GM12864 (cell line): ENCODE measurements at regions not wholly inside any gene's neighbourhood (a gene's known extent, or its start where the extent isn't known, plus 50 kb on each side); places are given as distances from the start of the nearest gene placed in this dataset.

ENCODE experiments used
- DNase-seq: peaks from one replicate; pipeline ENCODE4 v3.0.0-alpha.2; 2011; ENCODE audit warnings: low read depth
- H3K4me3 ChIP-seq: 2 replicates; pipeline ENCODE4 v1.5.1; 2011; ENCODE audit warnings: mild to moderate bottlenecking, low read depth, low read length, control low read depth
- TF ChIP-seq, protein P1 (sequence below): IDR thresholded peaks from 2 replicates; pipeline ENCODE4 v1.5.1; 2011; ENCODE audit warnings: low read depth, mild to moderate bottlenecking, moderate library complexity, low read length, control low read depth, inconsistent platforms; ENCODE audit errors: missing control alignments

GRCh38 chr4:126890383-126890782 is 742.4 kb upstream of the INTU start:
- TF ChIP-seq, protein P1, sequence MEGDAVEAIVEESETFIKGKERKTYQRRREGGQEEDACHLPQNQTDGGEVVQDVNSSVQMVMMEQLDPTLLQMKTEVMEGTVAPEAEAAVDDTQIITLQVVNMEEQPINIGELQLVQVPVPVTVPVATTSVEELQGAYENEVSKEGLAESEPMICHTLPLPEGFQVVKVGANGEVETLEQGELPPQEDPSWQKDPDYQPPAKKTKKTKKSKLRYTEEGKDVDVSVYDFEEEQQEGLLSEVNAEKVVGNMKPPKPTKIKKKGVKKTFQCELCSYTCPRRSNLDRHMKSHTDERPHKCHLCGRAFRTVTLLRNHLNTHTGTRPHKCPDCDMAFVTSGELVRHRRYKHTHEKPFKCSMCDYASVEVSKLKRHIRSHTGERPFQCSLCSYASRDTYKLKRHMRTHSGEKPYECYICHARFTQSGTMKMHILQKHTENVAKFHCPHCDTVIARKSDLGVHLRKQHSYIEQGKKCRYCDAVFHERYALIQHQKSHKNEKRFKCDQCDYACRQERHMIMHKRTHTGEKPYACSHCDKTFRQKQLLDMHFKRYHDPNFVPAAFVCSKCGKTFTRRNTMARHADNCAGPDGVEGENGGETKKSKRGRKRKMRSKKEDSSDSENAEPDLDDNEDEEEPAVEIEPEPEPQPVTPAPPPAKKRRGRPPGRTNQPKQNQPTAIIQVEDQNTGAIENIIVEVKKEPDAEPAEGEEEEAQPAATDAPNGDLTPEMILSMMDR: no peak
- H3K4me3 ChIP-seq: no peak overlapping the region
- DNase-seq: no peak

DNA sequence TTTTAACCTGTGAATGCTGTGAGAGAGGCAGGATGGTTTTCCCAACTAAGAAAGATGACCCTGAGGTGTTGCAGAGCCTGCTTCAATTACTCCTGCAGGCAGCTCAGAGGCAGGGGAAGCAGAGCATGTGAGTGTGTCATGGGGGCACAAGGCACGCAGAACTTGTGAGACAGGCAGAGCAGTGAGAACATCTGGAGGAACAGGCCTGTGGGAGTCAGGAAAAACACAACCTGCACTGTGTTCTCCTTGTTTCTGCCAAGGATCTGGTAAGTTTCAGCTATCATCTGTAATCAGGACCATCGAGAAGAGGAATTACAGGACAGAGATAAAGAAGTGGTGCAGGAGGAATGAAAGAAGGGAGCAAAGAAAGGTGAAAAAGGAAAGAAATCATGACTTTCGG is 741.8 kb upstream of the INTU start:
- TF ChIP-seq, protein P1: no peak
- DNase-seq: no peak
- no peak overlapping the region for H3K4me3 ChIP-seq

DNA sequence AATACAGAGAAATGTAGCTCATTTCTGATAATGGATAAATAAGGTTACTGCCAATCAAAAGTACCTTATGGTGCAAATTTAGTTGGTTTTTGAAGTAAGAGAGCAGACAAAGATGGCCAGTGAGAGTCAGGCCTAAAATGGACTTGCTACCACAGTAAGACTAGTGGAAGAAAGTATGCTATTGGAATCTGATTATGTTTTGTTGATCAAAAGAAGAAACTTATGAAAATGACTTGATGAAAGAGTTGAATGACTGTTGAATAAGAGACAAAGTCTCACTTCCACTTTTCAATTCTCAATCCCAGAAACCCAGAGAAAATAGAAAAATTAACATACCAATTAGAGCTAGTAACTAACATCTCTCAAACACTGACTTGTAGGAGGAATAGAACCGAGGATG is 737.8 kb upstream of the INTU start:
- TF ChIP-seq, protein P1: no peak
- no peak overlapping the region for H3K4me3 ChIP-seq
- no peak for DNase-seq

DNA sequence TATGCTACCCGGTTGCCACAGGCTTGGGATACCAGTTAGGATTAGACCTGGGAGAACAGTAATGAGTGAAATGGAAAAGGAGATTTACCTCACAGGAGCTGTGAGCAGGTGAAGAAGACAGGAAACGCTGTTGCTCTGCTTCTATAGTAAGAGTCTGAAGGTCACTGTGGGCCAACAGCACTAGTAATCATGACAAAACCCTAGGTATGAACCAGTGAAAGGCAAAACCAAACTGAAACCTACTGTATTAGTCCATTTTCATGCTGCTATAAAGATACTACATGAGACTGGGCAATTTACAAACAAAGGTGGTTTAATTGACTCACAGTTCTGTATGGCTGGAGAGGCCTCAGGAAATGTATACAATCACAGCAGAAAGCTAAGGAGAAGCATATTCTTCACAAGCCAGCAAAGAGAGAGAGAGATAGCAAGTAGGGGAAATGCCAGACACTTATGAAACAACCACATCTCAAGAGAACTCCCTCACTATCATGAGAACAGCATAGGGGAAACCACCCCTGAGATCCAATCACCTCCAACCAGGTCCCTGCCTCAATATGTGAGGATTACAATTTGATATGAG is 736.7 kb upstream of the INTU start:
- H3K4me3 ChIP-seq: no peak overlapping the region
- TF ChIP-seq, protein P1: no peak
- no peak for DNase-seq

- no peak overlapping the region for H3K4me3 ChIP-seq
- TF ChIP-seq, protein P1: no peak
- DNase-seq: no peak
Measured at GRCh38 chr4:126897038-126897437, 735.7 kb upstream of the INTU start.

GRCh38 chr4:126898815-126899214 is 733.9 kb upstream of the INTU start:
- no peak overlapping the region for H3K4me3 ChIP-seq
- TF ChIP-seq, protein P1: no peak
- no peak for DNase-seq

- H3K4me3 ChIP-seq: no peak overlapping the region
- TF ChIP-seq, protein P1: no peak
- DNase-seq: no peak
Measured at GRCh38 chr4:126899331-126899801, 733.4 kb upstream of the INTU start.
